GM12878 (cell line): ENCODE measurements at regions not wholly inside any gene's neighbourhood (a gene's known extent, or its start where the extent isn't known, plus 50 kb on each side); places are given as distances from the start of the nearest gene placed in this dataset.

ENCODE experiments used
- ATAC-seq: fragments of 200-7000 bp; cut with Tn5 transposase; 3 replicates; pipeline ENCODE4 v1.9.1; 2020; ENCODE audit warnings: mild to moderate bottlenecking, moderate library complexity
- BruUV-seq: library from RNA; stranded (reverse); fragments of 400-500 nt; replicated peaks from 2 replicates; lab custom pipeline; 2021; lab: Mats Ljungman, UMichigan
- CTCF ChIA-PET: fragments of 300-600 bp; sonication (Branson Sonifier 250); formaldehyde crosslinking; extraction: SDS; loops from one replicate; lab custom pipeline; 2021; ENCODE audit warnings: inconsistent platforms; lab: Yijun Ruan, JAX
- POLR2A ChIA-PET: fragments of 350-600 bp; formaldehyde crosslinking; extraction: SDS; loops from one replicate; lab custom pipeline; 2021; ENCODE audit warnings: inconsistent platforms; lab: Charles Lee
- RAD21 ChIA-PET: fragments of 300-600 bp; sonication (Branson Sonifier 250); formaldehyde crosslinking; loops from one replicate; lab custom pipeline; 2023; ENCODE audit warnings: antibody characterized with exemption; ENCODE audit not compliant: unreplicated experiment; lab: Charles Lee
- SMC1A ChIA-PET: fragments of 300-600 bp; sonication (Branson Sonifier 250); formaldehyde crosslinking; loops from one replicate; lab custom pipeline; 2023; ENCODE audit not compliant: unreplicated experiment, uncharacterized antibody; lab: Charles Lee
- DNase-seq: peaks from one replicate; pipeline ENCODE4 v3.0.0-alpha.2; 2011; ENCODE audit warnings: low read depth, low spot score
- FAIRE-seq: peaks from 3 replicates; lab custom pipeline; 2011; peaks lifted over from hg19 to GRCh38; lab: Jason Lieb, UNC
- H2AFZ ChIP-seq: 2 replicates; pipeline ENCODE4 v1.6.0; 2011; ENCODE audit warnings: low read depth, low read length, control low read depth; ENCODE audit not compliant: control insufficient read depth
- H3K27ac ChIP-seq: 2 replicates; pipeline ENCODE4 v1.5.1; 2011; ENCODE audit warnings: control low read depth; ENCODE audit not compliant: control insufficient read depth, insufficient read depth
- H3K27me3 ChIP-seq, 2 experiments: replicated peaks in 1 of 2; 2 replicates each; pipeline versions ENCODE4 v1.6.0 to v1.6.1; 2011; ENCODE audit warnings: low read length in 1 of 2; ENCODE audit not compliant: control insufficient read depth in 2 of 2, insufficient read depth in 2 of 2
- H3K36me3 ChIP-seq, 2 experiments: 2 replicates each; pipeline ENCODE4 v1.5.1; 2011; ENCODE audit warnings: low read length in 1 of 2; ENCODE audit not compliant: control insufficient read depth in 2 of 2, insufficient read depth in 2 of 2
- H3K4me1 ChIP-seq: 2 replicates; pipeline ENCODE4 v1.6.1; 2011; ENCODE audit warnings: mild to moderate bottlenecking, low read length, moderate library complexity, mixed read lengths; ENCODE audit not compliant: control insufficient read depth, insufficient read depth
- H3K4me2 ChIP-seq: 2 replicates; pipeline ENCODE4 v1.6.0; 2011; ENCODE audit warnings: control low read depth; ENCODE audit not compliant: control insufficient read depth, insufficient read depth
- H3K4me3 ChIP-seq: fragments of 200-600 bp; sonication (generic); 2 replicates; pipeline ENCODE4 v1.5.1; 2016
- H3K79me2 ChIP-seq: 2 replicates; pipeline ENCODE4 v1.6.0; 2011; ENCODE audit warnings: low read length; ENCODE audit not compliant: control insufficient read depth, insufficient read depth
- H3K9ac ChIP-seq: 2 replicates; pipeline ENCODE4 v1.8.0; 2011; ENCODE audit warnings: low read length, control low read depth, mixed read lengths; ENCODE audit not compliant: control insufficient read depth, insufficient read depth
- H3K9me3 ChIP-seq: replicated peaks from 3 replicates; pipeline ENCODE4 v1.5.1; 2011; ENCODE audit warnings: mild to moderate bottlenecking, low read length; ENCODE audit not compliant: control insufficient read depth, insufficient read depth
- H4K20me1 ChIP-seq: 2 replicates; pipeline ENCODE4 v1.6.0; 2011; ENCODE audit not compliant: control insufficient read depth, insufficient read depth
- BCLAF1 ChIP-seq: fragments of 450-650 bp; IDR thresholded peaks from 2 replicates; pipeline ENCODE4 v1.6.1; 2017; ENCODE audit warnings: antibody characterized with exemption, mild to moderate bottlenecking, moderate library complexity
- EP300 ChIP-seq, 2 experiments: fragments of 150-350 bp in 1 of 2; IDR thresholded peaks; 2 replicates each; pipeline ENCODE4 v1.6.1; 2011 to 2012; ENCODE audit warnings: low read depth in 2 of 2, low read length in 2 of 2, borderline replicate concordance in 1 of 2, improper control_type of control experiment in 1 of 2, inconsistent platforms in 1 of 2; ENCODE audit not compliant: control insufficient read depth in 1 of 2
- FOXK2 ChIP-seq: fragments of 450-650 bp; IDR thresholded peaks from 2 replicates; pipeline ENCODE4 v1.6.1; 2017; ENCODE audit warnings: mild to moderate bottlenecking, moderate library complexity
- KDM1A ChIP-seq: fragments of 200-600 bp; sonication (generic); IDR thresholded peaks from 2 replicates; pipeline ENCODE4 v1.6.1; 2016; ENCODE audit warnings: borderline replicate concordance
- SMARCA5 ChIP-seq: fragments of 450-650 bp; IDR thresholded peaks from 2 replicates; pipeline ENCODE4 v1.6.1; 2017; ENCODE audit warnings: mild to moderate bottlenecking
- SMC3 ChIP-seq: IDR thresholded peaks from 2 replicates; pipeline ENCODE4 v1.6.1; 2011; ENCODE audit warnings: low read length, improper control_type of control experiment, borderline replicate concordance
- SPI1 ChIP-seq: IDR thresholded peaks from 2 replicates; pipeline ENCODE4 v1.6.1; 2011; ENCODE audit warnings: low read depth, mild to moderate bottlenecking, low read length, moderate library complexity, borderline replicate concordance; ENCODE audit not compliant: insufficient read depth
- TCF12 ChIP-seq: IDR thresholded peaks from 2 replicates; pipeline ENCODE4 v1.6.1; 2011; ENCODE audit warnings: low read depth, mild to moderate bottlenecking, low read length
- USF1 ChIP-seq: IDR thresholded peaks from 2 replicates; pipeline ENCODE4 v1.6.1; 2011; ENCODE audit warnings: borderline replicate concordance, low read depth, mild to moderate bottlenecking, moderate library complexity, mixed read lengths, low read length; ENCODE audit not compliant: insufficient read depth; ENCODE audit errors: extremely low read length
- ZNF217 ChIP-seq: fragments of 450-650 bp; IDR thresholded peaks from 2 replicates; pipeline ENCODE4 v1.6.1; 2017; ENCODE audit warnings: antibody characterized with exemption, mild to moderate bottlenecking
- ZNF384 ChIP-seq: IDR thresholded peaks from 2 replicates; pipeline ENCODE4 v1.6.1; 2012; ENCODE audit warnings: low read depth, mild to moderate bottlenecking, low read length, improper control_type of control experiment, borderline replicate concordance
- WGBS: methylation state at CpG from one replicate; pipeline ENCODE4 v1.1.6; 2016; ENCODE audit warnings: low lambda C conversion rate; ENCODE audit not compliant: insufficient replicate concordance, insufficient coverage; ENCODE audit errors: missing lambda C conversion rate; 5-methylcytosine and 5-hydroxymethylcytosine counted together
- in situ Hi-C: fragments of 300-500 bp; cut with MboI; formaldehyde crosslinking; loops from 9 replicates; pipeline ENCODE4 v1.14.3; 2018; ENCODE audit warnings: mixed read lengths
- intact Hi-C: fragments of 100-400 bp; cut with micrococcal nuclease; formaldehyde crosslinking; loops from one replicate; pipeline ENCODE4 v1.14.2; 2022; ENCODE audit not compliant: unreplicated experiment
- TF ChIP-seq, protein P1 (sequence below): IDR thresholded peaks from 2 replicates; pipeline ENCODE4 v1.6.1; 2012; ENCODE audit warnings: improper control_type of control experiment, low read depth, low read length; ENCODE audit not compliant: insufficient replicate concordance
- TF ChIP-seq, protein P2 (sequence below): fragments of 450-650 bp; IDR thresholded peaks from 2 replicates; pipeline ENCODE4 v1.6.1; 2017; ENCODE audit warnings: borderline replicate concordance

GRCh38 chr15:97085731-97086130, 755.2 kb downstream of the NR2F2 start:
- H3K4me3 ChIP-seq: no peak overlapping the region
- ATAC-seq (no peak), FAIRE-seq (no peak), DNase-seq (no peak)
- H3K4me2 ChIP-seq: no peak overlapping the region
- intact Hi-C loops (no loop called here), in situ Hi-C loops (no loop called here)
- H3K9ac ChIP-seq: no peak overlapping the region
- BruUV-seq: no TSS peak
- H2AFZ ChIP-seq: no peak overlapping the region
- 41% methylated on average over 13 of the region's 13 CpGs for WGBS
- SMC1A ChIA-PET: interaction anchor here (0.8 to 3.5 kb wide), 10 partner anchors 9 to 147 kb away, joined by 3 to 24 read pairs (median 4); no protein-coding TSS in a partner anchor
- RAD21 ChIA-PET: interaction anchor here (0.5 to 1.8 kb wide), 3 partner anchors 10 to 745 kb away, joined by 3 to 14 read pairs (median 3); no protein-coding TSS in a partner anchor
- H3K27me3 ChIP-seq: no peaks in the 10 kb centered on the region
- POLR2A ChIA-PET: interaction anchor here (1.0 to 1.6 kb wide), 2 partner anchors 11 to 72 kb away, joined by 3 to 5 read pairs; no protein-coding TSS in a partner anchor
- no peaks in the 10 kb centered on the region for H3K4me1 ChIP-seq
- H3K9me3 ChIP-seq: no peaks in the 10 kb centered on the region
- no peaks in the 10 kb centered on the region for H4K20me1 ChIP-seq
- no peak overlapping the region for H3K27ac ChIP-seq
- no peaks in the 10 kb centered on the region for H3K79me2 ChIP-seq
- CTCF ChIA-PET: interaction anchor here (1.1 to 1.2 kb wide), 4 partner anchors 9 to 21 kb away, joined by 3 to 4 read pairs (median 4); no protein-coding TSS in a partner anchor
- no peaks in the 10 kb centered on the region for H3K36me3 ChIP-seq
- no peak for TF ChIP-seq SMARCA5
- no peak for TF ChIP-seq ZNF217
- TF ChIP-seq, protein P1, sequence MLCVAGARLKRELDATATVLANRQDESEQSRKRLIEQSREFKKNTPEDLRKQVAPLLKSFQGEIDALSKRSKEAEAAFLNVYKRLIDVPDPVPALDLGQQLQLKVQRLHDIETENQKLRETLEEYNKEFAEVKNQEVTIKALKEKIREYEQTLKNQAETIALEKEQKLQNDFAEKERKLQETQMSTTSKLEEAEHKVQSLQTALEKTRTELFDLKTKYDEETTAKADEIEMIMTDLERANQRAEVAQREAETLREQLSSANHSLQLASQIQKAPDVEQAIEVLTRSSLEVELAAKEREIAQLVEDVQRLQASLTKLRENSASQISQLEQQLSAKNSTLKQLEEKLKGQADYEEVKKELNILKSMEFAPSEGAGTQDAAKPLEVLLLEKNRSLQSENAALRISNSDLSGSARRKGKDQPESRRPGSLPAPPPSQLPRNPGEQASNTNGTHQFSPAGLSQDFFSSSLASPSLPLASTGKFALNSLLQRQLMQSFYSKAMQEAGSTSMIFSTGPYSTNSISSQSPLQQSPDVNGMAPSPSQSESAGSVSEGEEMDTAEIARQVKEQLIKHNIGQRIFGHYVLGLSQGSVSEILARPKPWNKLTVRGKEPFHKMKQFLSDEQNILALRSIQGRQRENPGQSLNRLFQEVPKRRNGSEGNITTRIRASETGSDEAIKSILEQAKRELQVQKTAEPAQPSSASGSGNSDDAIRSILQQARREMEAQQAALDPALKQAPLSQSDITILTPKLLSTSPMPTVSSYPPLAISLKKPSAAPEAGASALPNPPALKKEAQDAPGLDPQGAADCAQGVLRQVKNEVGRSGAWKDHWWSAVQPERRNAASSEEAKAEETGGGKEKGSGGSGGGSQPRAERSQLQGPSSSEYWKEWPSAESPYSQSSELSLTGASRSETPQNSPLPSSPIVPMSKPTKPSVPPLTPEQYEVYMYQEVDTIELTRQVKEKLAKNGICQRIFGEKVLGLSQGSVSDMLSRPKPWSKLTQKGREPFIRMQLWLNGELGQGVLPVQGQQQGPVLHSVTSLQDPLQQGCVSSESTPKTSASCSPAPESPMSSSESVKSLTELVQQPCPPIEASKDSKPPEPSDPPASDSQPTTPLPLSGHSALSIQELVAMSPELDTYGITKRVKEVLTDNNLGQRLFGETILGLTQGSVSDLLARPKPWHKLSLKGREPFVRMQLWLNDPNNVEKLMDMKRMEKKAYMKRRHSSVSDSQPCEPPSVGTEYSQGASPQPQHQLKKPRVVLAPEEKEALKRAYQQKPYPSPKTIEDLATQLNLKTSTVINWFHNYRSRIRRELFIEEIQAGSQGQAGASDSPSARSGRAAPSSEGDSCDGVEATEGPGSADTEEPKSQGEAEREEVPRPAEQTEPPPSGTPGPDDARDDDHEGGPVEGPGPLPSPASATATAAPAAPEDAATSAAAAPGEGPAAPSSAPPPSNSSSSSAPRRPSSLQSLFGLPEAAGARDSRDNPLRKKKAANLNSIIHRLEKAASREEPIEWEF: no peak
- TF ChIP-seq TCF12: no peak
- no peak for TF ChIP-seq SPI1
- TF ChIP-seq KDM1A: no peak
- TF ChIP-seq FOXK2: no peak
- TF ChIP-seq, protein P2, sequence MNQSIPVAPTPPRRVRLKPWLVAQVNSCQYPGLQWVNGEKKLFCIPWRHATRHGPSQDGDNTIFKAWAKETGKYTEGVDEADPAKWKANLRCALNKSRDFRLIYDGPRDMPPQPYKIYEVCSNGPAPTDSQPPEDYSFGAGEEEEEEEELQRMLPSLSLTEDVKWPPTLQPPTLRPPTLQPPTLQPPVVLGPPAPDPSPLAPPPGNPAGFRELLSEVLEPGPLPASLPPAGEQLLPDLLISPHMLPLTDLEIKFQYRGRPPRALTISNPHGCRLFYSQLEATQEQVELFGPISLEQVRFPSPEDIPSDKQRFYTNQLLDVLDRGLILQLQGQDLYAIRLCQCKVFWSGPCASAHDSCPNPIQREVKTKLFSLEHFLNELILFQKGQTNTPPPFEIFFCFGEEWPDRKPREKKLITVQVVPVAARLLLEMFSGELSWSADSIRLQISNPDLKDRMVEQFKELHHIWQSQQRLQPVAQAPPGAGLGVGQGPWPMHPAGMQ: no peak
- TF ChIP-seq SMC3: no peak
- TF ChIP-seq USF1: no peak
- TF ChIP-seq EP300 (IDR thresholded peaks at IDR 0.05; ENCODE audit: borderline replicate concordance in 1 of 2, control insufficient read depth in 1 of 2, low read depth in 2 of 2, low read length in 2 of 2): no peak
- no peak for TF ChIP-seq BCLAF1
- no peak for TF ChIP-seq ZNF384
